HG03139 (cell line): ENCODE measurements at regions not wholly inside any gene's neighbourhood (a gene's known extent, or its start where the extent isn't known, plus 50 kb on each side); places are given as distances from the start of the nearest gene placed in this dataset.

ENCODE experiments used
- ATAC-seq: cut with Tn5 transposase; IDR thresholded peaks from one replicate; pipeline ENCODE4 v1.9.1; 2021; ENCODE audit not compliant: unreplicated experiment

DNA sequence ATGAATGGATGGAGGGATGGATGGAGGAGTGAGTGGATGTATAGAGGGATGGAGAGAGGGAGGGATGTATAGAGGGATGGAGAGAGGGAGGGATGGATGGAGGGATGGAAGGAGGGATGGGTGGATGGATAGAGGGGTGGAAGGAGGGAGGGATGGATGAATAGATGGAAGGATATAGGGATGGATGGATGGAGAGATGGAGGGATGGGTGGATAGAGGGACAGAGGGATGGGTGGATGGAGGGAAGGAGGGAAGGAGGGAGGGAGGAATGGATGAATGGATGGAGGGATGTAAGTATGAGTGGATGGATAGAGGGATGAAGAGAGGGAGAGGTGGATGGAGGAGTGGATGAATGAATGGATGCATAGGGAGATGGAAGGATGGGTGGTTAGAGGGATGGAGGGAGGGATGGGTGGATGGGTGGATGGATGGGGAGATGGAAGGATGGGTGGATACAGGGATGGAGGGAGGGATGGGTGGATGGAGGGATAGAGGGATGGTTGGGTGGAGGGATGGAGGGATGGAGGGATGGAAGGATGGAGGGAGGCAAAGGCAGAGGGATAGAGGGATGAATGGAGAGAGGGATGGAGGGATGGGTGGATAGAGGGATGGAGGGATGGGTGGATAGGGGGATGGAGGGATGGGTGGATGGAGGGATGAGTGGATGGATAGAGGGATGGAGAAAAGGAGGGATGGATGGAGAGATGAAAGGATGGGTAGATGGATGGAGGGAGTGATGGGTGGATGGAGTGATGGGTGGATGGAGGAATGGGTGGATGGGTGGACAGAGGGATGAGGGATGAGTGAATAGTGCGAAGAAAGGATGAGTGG lies 313.8 kb downstream of the UACA start:
- ATAC-seq = no peak

DNA sequence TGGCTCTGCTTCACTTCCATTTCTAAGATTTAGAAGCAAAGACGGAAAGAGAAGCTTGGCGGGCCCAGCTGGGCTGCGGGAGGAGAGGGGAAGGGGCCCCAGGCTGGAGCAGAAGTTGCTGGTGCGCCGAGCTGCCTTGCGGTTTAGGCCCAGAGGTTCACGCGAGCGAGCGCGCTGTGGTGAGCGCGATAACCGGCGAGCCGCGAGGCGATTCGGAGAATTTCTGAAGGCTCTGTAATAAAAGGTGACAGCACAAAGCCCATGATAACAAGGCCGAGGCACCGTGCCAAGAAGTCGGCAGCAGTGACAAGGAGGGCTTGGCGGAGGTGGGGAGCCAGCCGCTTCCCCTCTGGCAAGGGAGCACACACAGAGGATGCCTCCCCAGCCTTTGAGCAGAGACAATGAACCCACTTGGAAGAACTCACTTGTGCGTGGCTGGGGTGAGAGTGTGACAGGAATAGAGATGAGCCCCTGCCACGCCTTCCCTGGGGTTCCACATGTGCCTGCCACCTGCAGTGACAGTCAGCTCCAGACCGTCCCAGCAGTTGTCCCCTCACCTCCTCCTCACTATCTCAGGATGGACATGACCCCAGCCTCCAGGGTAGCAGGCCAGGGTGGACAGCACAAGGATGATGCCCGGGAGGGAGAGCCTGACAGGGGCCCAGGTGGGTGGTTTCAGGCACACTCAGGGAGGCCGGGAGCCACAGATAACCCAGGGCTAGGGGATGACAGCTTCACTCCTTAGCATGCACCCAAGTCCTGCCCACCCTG lies 315.2 kb downstream of the UACA start:
- ATAC-seq = no peak

DNA sequence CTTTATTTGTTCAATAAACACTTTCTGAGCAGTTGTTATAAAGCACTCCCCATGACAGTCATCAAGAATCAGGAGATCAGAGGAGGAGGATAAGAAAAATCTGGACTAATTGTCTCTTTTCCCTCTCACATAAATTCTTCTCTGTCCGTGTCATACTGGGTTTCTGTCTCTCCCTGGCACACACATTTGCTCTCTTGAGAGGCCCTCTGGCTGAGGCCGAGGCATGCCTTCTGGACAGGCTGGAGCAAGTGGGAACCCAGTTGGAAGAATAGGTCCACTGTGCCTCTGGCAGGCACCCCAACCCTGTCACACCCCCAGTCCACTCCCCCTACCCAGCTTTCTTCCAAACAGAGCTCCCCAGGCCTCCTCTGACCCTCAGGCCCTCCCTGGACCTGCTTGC lies 315.8 kb downstream of the UACA start:
- ATAC-seq = no peak

DNA sequence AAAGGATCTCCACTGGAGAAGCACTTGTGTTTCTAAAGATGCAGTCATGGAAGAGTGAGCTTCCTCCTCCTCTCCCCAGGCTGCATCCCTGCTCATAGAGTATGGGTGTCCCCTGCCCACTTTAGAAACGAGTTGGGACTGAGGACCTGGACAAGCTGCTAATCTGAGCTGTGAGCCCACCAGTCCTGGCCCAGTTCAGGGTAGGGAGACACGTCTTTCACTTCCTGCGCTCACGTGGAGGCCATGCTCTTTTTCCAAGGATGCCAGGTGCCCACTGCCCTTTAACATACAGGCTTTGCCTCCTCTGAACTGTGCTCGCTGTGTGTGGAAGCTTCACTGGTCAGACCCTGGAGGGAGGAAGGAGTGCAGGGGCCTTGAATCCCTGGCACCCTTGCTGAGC lies 316.3 kb downstream of the UACA start:
- no peak for ATAC-seq

GRCh38 chr15:70443486-70444273 lies 319.7 kb downstream of the UACA start:
- no peak for ATAC-seq

- no peak for ATAC-seq
Measured at GRCh38 chr15:70442616-70443321, 320.6 kb downstream of the UACA start.

- ATAC-seq = no peak
Measured at GRCh38 chr15:70442211-70442610, 321.1 kb downstream of the UACA start.

DNA sequence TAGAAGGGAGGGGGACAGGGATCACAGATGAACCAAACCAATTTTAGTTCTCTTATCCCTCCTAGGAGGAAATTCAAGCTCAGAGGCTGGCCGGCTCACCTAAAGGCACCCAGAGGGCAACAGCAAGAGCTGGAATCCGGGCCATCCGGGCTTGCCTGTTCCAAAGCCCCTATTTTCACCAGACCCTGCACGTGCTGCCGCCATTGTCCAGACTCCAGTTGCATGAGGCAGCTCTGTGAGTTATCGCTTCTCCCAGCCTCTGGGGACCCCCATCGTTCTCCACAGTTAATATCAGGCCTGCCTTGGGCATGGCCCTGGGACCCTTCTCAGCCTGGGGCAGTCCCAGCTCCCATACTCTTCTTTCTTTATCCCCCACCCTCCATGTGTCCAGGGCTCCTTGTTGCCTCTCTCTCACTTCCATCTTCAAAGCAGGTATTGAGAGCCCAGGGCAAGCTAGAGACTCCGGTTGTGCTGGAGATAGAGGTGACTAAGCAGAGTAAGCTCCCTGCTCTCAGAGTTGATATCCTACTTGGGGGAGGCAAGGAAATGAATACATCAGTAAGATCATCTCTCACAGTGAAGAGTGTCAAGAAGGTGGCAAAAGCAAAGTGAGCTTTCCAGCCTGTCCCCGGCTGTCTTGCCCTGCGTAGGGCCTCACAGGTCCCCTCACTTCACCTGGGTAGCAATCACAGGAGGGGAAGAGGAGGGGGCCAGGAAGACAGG lies 322.8 kb downstream of the UACA start:
- no peak for ATAC-seq

DNA sequence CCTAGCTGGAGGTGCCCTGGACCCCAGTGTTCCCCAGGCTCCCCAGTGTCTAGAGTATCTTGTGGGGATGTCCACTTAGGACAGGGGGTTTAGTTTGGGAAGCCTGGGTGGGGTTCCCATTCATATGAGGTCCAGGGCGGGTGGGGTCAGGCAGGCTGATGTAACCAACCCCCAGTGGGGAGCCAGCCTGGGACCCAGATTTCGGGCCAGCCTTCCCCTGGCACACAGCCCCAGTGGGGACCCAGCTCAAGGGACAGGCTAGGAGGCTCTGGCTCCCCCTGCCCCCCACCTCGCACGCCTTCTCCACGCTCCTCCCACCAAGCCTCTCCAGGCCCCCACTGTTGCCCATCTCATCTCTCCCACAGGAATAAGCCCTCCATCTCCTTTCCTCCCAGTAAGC lies 323.5 kb downstream of the UACA start:
- no peak for ATAC-seq

DNA sequence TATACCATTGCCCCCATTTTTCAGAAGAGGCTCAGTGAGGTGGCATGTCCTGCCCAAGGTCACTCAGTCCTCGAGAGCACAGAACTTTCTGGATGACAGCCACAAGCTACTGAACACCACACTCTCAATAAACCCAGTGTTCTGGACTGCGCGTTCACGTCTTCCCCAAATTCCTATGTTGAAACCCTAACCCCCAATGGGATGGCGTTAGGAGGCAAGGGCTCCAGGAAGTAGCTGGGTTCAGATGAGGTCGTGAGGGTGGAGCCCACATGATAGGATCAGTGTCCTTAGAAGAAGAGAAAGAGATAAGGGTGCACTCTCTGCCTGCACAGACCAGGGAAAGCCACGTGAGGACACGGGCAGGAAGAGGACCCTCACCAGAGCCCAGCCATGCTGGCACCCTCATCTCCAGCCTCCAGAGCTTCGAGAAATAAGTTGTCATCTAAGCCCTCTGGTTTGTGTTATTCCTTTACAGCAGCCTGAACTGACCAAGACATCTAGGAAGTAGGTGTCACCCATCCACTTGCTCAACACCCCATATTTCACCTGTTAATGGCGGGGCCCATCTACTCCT lies 324.0 kb downstream of the UACA start:
- ATAC-seq = no peak

DNA sequence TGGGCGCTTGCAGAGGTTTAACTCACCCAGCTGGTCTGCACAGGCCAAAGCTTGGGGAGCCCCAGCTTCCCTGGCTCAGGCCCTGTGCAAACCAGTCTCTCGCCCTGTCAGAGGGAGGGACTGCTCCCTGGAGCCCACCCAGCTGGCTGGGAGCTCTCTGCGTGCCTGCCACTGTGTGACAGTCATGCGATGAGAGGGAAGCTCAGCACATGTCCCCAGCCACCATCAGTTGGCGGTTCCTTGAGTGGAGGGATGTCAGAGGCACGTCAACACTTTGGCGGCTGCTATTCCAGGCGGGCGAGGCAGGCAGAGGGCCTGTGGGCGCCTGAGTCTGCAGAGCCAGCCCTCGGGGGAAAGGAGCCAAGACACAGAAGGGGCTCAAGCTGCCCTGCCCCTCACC lies 324.6 kb downstream of the UACA start:
- no peak for ATAC-seq

GRCh38 chr15:70437882-70438451 lies 325.4 kb downstream of the UACA start:
- no peak for ATAC-seq

GRCh38 chr15:70437089-70437488 lies 326.3 kb downstream of the UACA start:
- no peak for ATAC-seq

GRCh38 chr15:70436428-70436827 lies 326.9 kb downstream of the UACA start:
- ATAC-seq = peak; percentile 42

- peak; percentile 35 for ATAC-seq
Measured at GRCh38 chr15:70435872-70436271, 327.5 kb downstream of the UACA start.

- ATAC-seq = peak; percentile 48
Measured at GRCh38 chr15:70435369-70435768, 328.0 kb downstream of the UACA start.

- ATAC-seq = no peak
Measured at GRCh38 chr15:70433586-70434324, 329.6 kb downstream of the UACA start.

GRCh38 chr15:70432924-70433495 lies 330.3 kb downstream of the UACA start:
- ATAC-seq = no peak

- ATAC-seq = no peak
Measured at GRCh38 chr15:70431854-70432253, 331.5 kb downstream of the UACA start.
